ENCODE measurements at regions not wholly inside any gene's neighbourhood (a gene's known extent, or its start where the extent isn't known, plus 50 kb on each side); places are given as distances from the start of the nearest gene placed in this dataset.

DNA sequence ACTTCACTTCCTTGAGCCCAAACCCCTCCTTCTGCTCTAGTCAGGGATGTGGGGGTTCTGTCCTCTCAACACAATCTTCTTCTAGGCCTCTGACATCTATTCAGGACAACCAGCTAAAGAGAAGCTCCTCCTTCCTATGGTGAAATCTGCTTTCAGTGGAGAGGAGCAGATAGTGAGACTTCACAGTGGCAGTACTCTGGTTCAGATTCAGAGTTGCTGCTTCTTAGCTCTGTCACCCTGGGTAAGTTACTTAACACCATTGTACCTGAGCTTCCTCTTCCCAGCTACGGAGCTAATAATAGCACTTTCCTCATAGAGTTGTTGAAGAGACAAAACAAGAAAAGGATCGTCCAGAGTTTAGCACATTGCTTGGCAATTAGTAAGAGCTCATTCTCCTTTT is 77.3 kb upstream of the LARP1 start:
- TF ChIP-seq CTCF (IDR thresholded peaks at IDR 0.05; ENCODE audit: poor library complexity) (no peak), EZH2phosphoT487 (IDR thresholded peaks at IDR 0.05; ENCODE audit: low read depth, severe bottlenecking, unreplicated experiment) (no peak), EZH2 (IDR thresholded peaks at IDR 0.05; ENCODE audit: borderline replicate concordance) (no peak)

Measured in hepatocyte (in vitro differentiated cells).